NCI-H524 treated with DMSO at 0.1 percent for 48 hours (cell line): ENCODE measurements at regions not wholly inside any gene's neighbourhood (a gene's known extent, or its start where the extent isn't known, plus 50 kb on each side); places are given as distances from the start of the nearest gene placed in this dataset.
"Not testable (repeated sequence)": the region's sequence is repeated elsewhere in the genome, so short reads cannot be mapped to it uniquely, and the experiment has no call there.

Experiments
- DNase-seq: peaks from one replicate; lab custom pipeline; 2025; lab: John Stamatoyannopoulos, UW

GRCh38 chr12:68425998-68426397 is 93.8 kb upstream of the MDM1 start:
- DNase-seq: no peak

GRCh38 chr12:68428211-68428610 is 96.0 kb upstream of the MDM1 start:
- no peak for DNase-seq

DNA sequence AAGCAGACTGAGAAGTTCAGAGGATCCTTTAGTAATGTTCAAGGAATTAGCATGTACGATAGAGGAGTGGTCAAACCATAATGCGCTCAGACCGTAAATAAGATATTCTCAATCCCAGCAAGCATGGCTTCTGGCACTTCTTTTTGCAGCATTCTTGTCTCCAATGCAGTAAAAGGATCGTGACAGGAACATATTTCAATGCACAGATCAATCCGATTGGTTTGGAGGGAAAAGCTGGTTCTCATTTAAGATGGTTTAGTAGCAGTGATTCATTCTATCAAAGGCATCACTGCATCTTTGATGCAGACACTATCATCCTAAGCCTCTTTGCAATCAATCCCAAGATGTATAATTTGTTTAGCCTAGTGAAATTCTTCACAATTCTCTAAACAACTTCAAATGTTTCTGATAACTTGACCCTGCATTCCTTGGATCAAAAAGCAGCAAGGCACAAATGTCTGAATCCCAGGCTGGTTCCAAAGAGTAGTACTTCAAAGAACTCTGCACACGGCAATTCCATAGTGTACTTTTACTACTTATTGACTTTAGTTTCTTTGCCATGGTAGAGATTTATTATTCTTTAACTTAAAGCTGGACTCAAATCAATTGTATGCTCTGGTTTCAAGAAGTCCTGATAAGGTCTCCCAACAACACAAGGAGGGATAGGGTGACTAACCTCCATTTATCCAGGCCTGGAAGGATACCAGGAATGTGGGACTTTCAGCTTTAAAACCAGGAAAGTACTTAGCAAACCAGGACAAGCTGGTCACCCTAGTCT is 96.8 kb upstream of the MDM1 start:
- no peak for DNase-seq

GRCh38 chr12:68429696-68430095 is 97.5 kb upstream of the MDM1 start:
- no peak for DNase-seq

DNA sequence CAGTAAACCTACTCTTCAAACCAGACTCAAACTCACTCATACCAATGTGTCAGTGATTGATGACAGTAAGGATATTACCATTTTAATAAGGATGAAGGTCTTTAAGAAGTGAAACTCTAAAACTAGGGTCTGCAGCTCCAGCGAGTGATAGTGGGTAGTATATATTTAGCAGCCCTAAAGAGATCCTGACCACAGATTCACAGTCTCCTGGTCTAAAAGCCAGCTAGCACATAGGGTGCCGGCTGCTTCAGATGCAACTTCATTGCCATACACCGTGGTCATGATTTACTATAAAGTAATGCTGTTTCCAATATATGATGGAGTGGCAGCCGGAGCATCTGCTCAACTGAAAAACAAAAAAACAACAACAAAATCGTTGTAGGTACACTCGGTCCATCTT is 99.6 kb upstream of the MDM1 start:
- no peak for DNase-seq

GRCh38 chr12:68432622-68433021 is 100.5 kb upstream of the MDM1 start:
- no peak for DNase-seq

GRCh38 chr12:68434391-68435298 is 102.5 kb upstream of the MDM1 start:
- DNase-seq: no peak

- no peak for DNase-seq
Measured at GRCh38 chr12:68435299-68435637, 103.1 kb upstream of the MDM1 start.

DNA sequence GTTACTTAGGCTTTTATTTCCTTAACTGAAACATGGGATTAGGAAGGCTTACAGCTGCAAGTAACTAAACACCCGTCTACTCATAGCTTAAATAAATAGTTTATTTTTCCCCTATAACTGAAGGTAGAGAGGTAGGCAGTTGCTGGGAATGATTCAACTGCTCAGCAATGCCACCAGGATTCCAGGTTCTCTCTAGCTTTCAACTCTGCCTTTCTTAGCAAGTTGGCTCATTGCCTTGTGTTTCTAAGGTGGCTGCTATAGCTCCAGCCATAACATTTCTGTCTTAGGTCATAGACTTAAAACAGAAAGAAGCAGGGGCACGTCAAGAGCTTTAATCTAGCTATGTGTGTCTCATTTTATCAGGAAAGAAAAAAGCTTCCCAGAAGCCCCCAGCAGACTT is 103.7 kb upstream of the MDM1 start:
- no peak for DNase-seq

- no peak for DNase-seq
Measured at GRCh38 chr12:68438601-68439000, 106.4 kb upstream of the MDM1 start.

DNA sequence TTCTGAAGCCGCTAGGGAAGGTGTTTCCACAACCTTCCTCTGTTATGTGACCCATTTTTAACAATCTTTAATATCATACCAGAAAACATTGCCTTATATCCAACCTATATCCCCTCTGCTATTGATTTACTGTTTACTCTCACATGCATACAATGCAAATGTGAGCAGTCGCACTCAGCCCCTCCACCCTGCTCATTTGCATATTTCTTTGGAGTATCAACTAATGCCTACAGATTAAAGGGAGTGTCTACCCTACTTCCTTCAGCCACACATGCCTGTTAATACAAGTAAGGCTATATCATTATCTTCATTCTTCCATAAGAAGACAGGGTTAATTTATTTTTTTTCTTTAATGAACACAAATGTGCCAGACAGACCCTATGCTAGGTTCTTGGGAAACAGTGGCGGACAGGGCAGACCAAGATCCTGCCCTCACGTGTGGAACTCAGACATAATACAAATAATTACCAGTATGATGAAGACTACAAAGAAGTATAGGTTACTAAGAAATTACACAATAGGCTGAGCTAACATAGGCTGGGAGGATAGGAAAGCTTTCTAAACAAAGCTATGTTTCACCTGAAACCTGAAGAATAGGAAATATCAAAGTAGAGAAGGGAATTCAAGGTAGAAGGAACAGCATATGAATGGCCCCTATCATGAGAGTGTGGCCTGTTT is 107.3 kb upstream of the MDM1 start:
- DNase-seq: no peak

DNA sequence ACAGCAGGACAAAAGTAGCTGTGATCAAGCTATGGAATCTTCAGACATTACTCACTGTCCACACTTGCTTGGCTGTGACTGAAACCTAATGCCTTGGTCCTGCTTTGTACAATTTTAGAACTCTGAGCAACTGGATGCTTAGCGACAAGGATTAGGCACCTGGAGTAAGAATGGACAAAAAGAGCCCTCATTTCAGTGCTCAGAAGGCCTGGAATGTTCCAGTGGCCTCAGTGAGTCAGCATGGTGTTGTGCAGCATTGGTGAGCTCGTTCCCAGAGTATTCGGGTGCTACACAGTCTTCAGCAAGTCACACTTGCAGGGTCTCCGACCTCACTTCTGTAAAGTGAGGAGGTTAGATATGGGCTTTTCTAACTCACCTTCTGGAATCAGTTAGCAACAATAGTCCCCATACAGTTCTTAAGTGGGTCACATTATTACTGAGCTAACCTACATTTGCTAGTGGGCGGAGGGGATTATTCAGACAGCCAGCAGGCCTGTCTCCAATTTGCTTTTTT is 108.0 kb upstream of the MDM1 start:
- no peak for DNase-seq

GRCh38 chr12:68441167-68441566 is 109.0 kb upstream of the MDM1 start:
- no peak for DNase-seq

- not testable (repeated sequence) for DNase-seq
Measured at GRCh38 chr12:68442353-68442972, 110.3 kb upstream of the MDM1 start.

- not testable (repeated sequence) for DNase-seq
Measured at GRCh38 chr12:68443695-68444094, 111.5 kb upstream of the MDM1 start.

DNA sequence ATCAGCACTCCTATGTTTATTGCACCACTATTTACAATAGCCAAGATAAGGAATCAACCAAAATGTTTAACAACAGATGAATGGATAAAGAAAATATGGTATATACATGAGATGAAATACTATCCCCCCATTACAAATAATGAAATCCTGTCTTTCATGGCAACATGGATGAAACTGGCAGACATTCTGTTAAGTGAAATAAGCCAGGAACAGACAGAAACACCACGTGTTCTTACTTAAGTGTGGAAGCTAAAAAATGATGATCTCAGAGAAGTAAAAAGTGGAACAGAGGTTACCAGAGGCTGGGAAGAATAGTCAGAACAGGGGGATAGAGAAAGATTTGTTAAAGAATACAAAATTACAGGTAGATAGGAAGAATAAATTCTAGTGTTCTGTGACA is 113.7 kb upstream of the MDM1 start:
- no peak for DNase-seq

GRCh38 chr12:68446384-68446783 is 114.2 kb upstream of the MDM1 start:
- DNase-seq: no peak

GRCh38 chr12:68446901-68447796 is 115.0 kb upstream of the MDM1 start:
- no peak for DNase-seq

DNA sequence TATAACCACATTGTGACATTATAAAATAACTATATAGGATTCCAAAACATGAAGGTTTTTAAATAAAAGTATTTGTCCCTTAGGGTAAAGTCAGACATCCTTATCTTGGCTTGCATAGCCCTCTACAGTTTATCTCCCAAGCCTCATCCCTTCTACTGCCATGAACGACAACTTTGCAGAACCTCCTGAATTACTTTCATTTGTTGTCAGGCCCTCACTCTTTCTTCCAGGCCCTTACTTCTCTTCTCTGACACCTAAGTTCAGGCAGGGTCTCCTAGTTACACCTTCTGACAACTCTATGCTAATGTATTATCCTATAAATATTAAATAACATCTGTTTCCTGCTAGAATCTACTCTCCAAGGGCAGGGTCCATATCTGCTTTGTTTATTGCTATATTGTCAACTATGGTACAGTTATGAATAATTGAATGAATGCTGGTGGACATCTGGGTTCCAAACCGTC is 115.7 kb upstream of the MDM1 start:
- no peak for DNase-seq

DNA sequence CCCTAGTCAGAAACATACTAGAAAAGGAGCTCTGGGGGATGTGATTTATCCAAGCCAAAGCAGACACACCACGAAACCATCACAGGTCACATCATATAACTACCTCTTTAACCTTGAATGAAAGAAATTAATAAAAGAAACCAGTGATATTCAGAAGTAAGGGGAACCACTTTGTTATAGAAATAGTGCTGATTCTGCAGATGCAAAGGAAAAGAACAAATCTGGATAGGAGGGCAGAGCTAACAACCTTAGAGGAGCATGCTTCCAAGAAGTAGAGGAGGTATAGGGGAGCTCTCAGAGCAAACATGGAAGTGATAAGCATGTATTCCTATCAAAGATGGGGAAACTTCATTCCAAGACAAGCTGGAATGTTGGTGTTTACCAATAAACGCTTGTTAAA is 117.0 kb upstream of the MDM1 start:
- no peak for DNase-seq

DNA sequence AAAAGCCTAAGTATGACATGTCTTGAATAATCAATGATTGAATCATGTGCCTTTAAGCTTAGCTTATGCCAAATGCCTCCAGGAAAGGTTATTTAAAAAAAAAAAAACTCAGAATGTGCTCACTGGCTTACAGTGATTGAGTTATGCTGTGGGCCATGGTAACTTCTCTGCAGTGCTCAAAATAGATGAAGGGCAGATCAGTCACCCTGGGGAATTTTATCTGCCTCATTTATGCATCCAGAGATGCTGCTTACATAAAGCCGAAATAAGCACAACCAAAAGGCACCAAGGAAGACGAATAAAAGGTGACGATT is 118.7 kb upstream of the MDM1 start:
- DNase-seq: no peak
